NCI-H1092 (cell line): ENCODE measurements at regions not wholly inside any gene's neighbourhood (a gene's known extent, or its start where the extent isn't known, plus 50 kb on each side); places are given as distances from the start of the nearest gene placed in this dataset.
"Not testable (repeated sequence)": the region's sequence is repeated elsewhere in the genome, so short reads cannot be mapped to it uniquely, and the experiment has no call there.

Experiments
- DNase-seq: peaks from one replicate; lab custom pipeline; 2025; lab: John Stamatoyannopoulos, UW

- DNase-seq = no peak
These were observed 472.9 kb upstream of the RUNX1 start for GRCh38 chr21:35521852-35522505.

GRCh38 chr21:35521293-35521692, 472.2 kb upstream of the RUNX1 start:
- no peak for DNase-seq

- no peak for DNase-seq
These were observed 471.8 kb upstream of the RUNX1 start for GRCh38 chr21:35520856-35521255.

- DNase-seq = no peak
These were observed 471.2 kb upstream of the RUNX1 start for GRCh38 chr21:35520302-35520701.

GRCh38 chr21:35517865-35518264, 468.8 kb upstream of the RUNX1 start:
- DNase-seq = no peak

GRCh38 chr21:35516292-35516691, 467.2 kb upstream of the RUNX1 start:
- not testable (repeated sequence) for DNase-seq

- DNase-seq = no peak
These were observed 463.2 kb upstream of the RUNX1 start for GRCh38 chr21:35512346-35512745.

GRCh38 chr21:35511696-35512162, 462.6 kb upstream of the RUNX1 start:
- DNase-seq = no peak

- no peak for DNase-seq
These were observed 462.0 kb upstream of the RUNX1 start for GRCh38 chr21:35510957-35511695.

GRCh38 chr21:35510294-35510693, 461.2 kb upstream of the RUNX1 start:
- no peak for DNase-seq

GRCh38 chr21:35509001-35509704, 460.1 kb upstream of the RUNX1 start:
- no peak for DNase-seq

- no peak for DNase-seq
These were observed 459.2 kb upstream of the RUNX1 start for GRCh38 chr21:35508139-35508888.

GRCh38 chr21:35507181-35507759, 458.2 kb upstream of the RUNX1 start:
- DNase-seq = no peak

GRCh38 chr21:35506771-35507170, 457.7 kb upstream of the RUNX1 start:
- DNase-seq = no peak

GRCh38 chr21:35506352-35506751, 457.2 kb upstream of the RUNX1 start:
- DNase-seq = no peak

- DNase-seq = no peak
These were observed 455.9 kb upstream of the RUNX1 start for GRCh38 chr21:35504951-35505466.

GRCh38 chr21:35504277-35504676, 455.2 kb upstream of the RUNX1 start:
- DNase-seq = no peak

GRCh38 chr21:35503671-35504070, 454.6 kb upstream of the RUNX1 start:
- no peak for DNase-seq

GRCh38 chr21:35502821-35503220, 453.7 kb upstream of the RUNX1 start:
- no peak for DNase-seq

- DNase-seq = not testable (repeated sequence)
These were observed 448.4 kb upstream of the RUNX1 start for GRCh38 chr21:35497522-35497921.

GRCh38 chr21:35491920-35492678, 443.0 kb upstream of the RUNX1 start:
- DNase-seq = no peak
